BLaER1 treated with 17β-estradiol and CSF1 and Interleukin-3, amounts not matched to agents 10 nM and 100 nM (cell line): ENCODE measurements at regions not wholly inside any gene's neighbourhood (a gene's known extent, or its start where the extent isn't known, plus 50 kb on each side); places are given as distances from the start of the nearest gene placed in this dataset.

Experiments used
- H3K27ac ChIP-seq, 11 experiments: shearing (Covaris generic); formaldehyde crosslinking; 2 replicates each; pipeline ENCODE4 v1.8.1; 2022
- H3K27me3 ChIP-seq, 11 experiments: shearing (Covaris generic); formaldehyde crosslinking; 2 replicates each; pipeline ENCODE4 v1.8.1; 2022
- H3K36me3 ChIP-seq, 11 experiments: shearing (Covaris generic); formaldehyde crosslinking; 2 replicates each; pipeline ENCODE4 v1.8.1; 2022
- H3K4me1 ChIP-seq, 10 experiments: shearing (Covaris generic); formaldehyde crosslinking; 2 replicates each; pipeline ENCODE4 v1.8.1; 2022
- H3K4me2 ChIP-seq, 11 experiments: shearing (Covaris generic); formaldehyde crosslinking; 2 replicates each; pipeline ENCODE4 v1.8.1; 2022
- H3K4me3 ChIP-seq, 10 experiments: shearing (Covaris generic); formaldehyde crosslinking; 2 replicates each; pipeline ENCODE4 v1.8.1; 2022
- H3K9ac ChIP-seq, 11 experiments: shearing (Covaris generic); formaldehyde crosslinking; 2 replicates each; pipeline ENCODE4 v1.8.1; 2022
- H3K9me3 ChIP-seq, 11 experiments: shearing (Covaris generic); formaldehyde crosslinking; replicated peaks in 1 of 11; 2 replicates each; pipeline ENCODE4 v1.8.1; 2022
- H4K20me1 ChIP-seq, 11 experiments: shearing (Covaris generic); formaldehyde crosslinking; 2 replicates each; pipeline ENCODE4 v1.8.1; 2022
- Cebpa-rat ChIP-seq, 11 experiments: shearing (Covaris generic); IDR thresholded peaks; 2 replicates each; pipeline ENCODE4 v1.8.1; 2022

GRCh38 chr13:111938741-111939665, 127.9 kb upstream of the SOX1 start:
- Histone ChIP-seq H3K36me3 (no peaks in the 10 kb centered on the region), H3K9ac (no peak overlapping the region), H3K4me3 (no peak overlapping the region), H3K9me3 (0 out of 22 replicates have a peak, but pooled peaks cover 0 to 4% (median 0%) of the 10 kb centered on the region in 11 experiments), H3K27me3 (no peaks in the 10 kb centered on the region), H3K4me1 (peaks cover 0 to 13% (median 11%) of the 10 kb centered on the region in 10 experiments; a peak in 18 of 20 replicates), H3K4me2 (no peak overlapping the region), H4K20me1 (no peaks in the 10 kb centered on the region), H3K27ac (no peak overlapping the region)
- TF ChIP-seq Cebpa-rat (IDR thresholded peaks at IDR 0.05): no peak

- no peak overlapping the region for H3K9ac ChIP-seq
- no peaks in the 10 kb centered on the region for H3K27me3 ChIP-seq
- peaks cover 0 to 17% (median 12%) of the 10 kb centered on the region in 10 experiments; a peak in 18 of 20 replicates for H3K4me1 ChIP-seq
- H4K20me1 ChIP-seq: no peaks in the 10 kb centered on the region
- H3K27ac ChIP-seq: no peak overlapping the region
- 0 out of 22 replicates have a peak, but pooled peaks cover 0 to 4% (median 0%) of the 10 kb centered on the region in 11 experiments for H3K9me3 ChIP-seq
- no peak overlapping the region for H3K4me2 ChIP-seq
- TF ChIP-seq Cebpa-rat (IDR thresholded peaks at IDR 0.05): no peak
- H3K4me3 ChIP-seq: no peak overlapping the region
- H3K36me3 ChIP-seq: no peaks in the 10 kb centered on the region
Measured at GRCh38 chr13:111939666-111940278, 127.2 kb upstream of the SOX1 start.

DNA sequence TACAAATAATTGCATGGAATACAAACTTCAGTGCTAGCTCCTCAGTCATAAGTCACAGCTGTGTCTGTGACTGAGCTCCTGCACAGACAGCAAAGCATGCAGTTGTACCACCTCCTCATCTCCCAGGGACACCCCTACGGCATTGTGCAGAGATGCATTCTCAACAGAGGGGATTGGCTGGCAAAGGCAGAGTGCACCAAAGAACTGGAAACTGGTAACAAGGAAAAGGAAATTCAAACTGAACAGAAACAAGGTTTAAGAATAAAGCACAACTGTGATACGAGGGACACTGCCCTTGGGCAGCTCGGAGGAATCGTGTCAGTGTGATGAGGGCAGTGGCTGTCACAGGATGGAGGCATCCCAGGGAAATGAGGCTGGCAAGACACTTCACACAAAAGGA, 126.1 kb upstream of the SOX1 start:
- Histone ChIP-seq H3K4me3 (no peak overlapping the region), H3K9ac (no peak overlapping the region), H3K27me3 (no peaks in the 10 kb centered on the region), H3K4me2 (no peak overlapping the region), H3K27ac (no peak overlapping the region), H3K36me3 (no peaks in the 10 kb centered on the region), H4K20me1 (no peaks in the 10 kb centered on the region), H3K9me3 (no peaks in the 10 kb centered on the region), H3K4me1 (peaks cover 0 to 17% (median 12%) of the 10 kb centered on the region in 10 experiments; a peak in 18 of 20 replicates)
- TF ChIP-seq Cebpa-rat (IDR thresholded peaks at IDR 0.05): no peak

GRCh38 chr13:111941845-111942447, 125.0 kb upstream of the SOX1 start:
- Histone ChIP-seq H3K36me3 (no peaks in the 10 kb centered on the region), H3K4me1 (peaks cover 0 to 17% (median 12%) of the 10 kb centered on the region in 10 experiments; a peak in 18 of 20 replicates), H3K27me3 (no peaks in the 10 kb centered on the region), H4K20me1 (no peaks in the 10 kb centered on the region), H3K4me2 (no peak overlapping the region), H3K9me3 (no peaks in the 10 kb centered on the region), H3K27ac (no peak overlapping the region), H3K4me3 (no peak overlapping the region), H3K9ac (no peak overlapping the region)
- TF ChIP-seq Cebpa-rat (IDR thresholded peaks at IDR 0.05): no peak

DNA sequence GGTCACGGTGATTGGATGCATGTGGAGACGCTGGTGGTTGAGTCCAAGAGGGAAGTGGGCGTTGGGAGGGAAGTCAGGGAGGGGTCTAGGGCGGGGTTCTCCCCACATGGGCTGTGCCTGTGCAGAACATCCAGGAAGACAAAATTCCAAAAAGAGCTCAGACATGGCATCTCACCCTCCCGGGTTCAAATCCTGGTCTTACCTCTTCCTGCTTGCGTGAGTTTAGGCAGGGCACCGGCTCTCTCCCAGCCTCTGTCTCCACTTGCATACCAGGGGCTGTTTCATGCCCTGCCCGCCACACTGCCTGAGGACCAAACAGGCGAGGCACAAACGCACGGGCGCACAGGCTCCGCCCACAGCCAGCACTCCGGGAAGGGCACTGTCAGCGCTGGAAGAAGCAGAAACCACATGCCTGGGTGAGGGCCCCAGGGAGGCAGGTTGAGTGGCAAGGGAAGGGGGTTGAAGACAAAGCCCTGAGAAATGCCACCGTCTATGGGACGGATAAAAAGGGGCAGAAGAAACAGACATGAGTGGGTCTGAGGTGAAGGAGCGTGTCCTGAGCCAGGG, 123.6 kb upstream of the SOX1 start:
- no peak overlapping the region for H3K4me3 ChIP-seq
- no peak for TF ChIP-seq Cebpa-rat (IDR thresholded peaks at IDR 0.05)
- H3K4me2 ChIP-seq: peak overlapping the region; percentile 18 to 70 (median 53); a peak in 19 of 22 replicates

DNA sequence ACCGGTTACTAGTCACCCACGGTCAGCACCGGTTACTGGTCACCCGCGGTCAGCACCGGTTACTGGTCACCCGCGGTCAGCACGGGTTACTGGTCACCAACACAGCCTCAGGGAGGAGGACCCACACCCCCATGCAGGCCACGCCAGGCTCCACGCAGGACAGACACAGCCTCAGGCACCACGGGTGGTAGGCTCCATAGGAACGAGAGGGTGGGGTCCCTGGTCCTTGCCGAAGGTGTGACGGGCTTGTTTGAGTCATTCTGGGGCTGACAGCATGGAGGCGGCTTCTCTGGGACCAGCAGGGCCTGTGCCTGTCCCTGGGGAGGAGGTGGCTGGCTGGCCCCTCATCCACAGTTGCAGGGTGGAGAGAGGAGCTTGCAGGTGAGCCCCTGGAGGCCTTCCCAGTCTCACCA, 122.8 kb upstream of the SOX1 start:
- H3K27me3 ChIP-seq: no peaks in the 10 kb centered on the region
- peak overlapping the region in 5 of 11 experiments; percentile 2 to 70 (median 10); a peak in 4 of 22 replicates for H3K4me2 ChIP-seq
- no peak overlapping the region for H3K9ac ChIP-seq
- H4K20me1 ChIP-seq: no peaks in the 10 kb centered on the region
- no peak overlapping the region for H3K27ac ChIP-seq
- no peak for TF ChIP-seq Cebpa-rat (IDR thresholded peaks at IDR 0.05)
- peaks cover 0 to 17% (median 13%) of the 10 kb centered on the region in 10 experiments; a peak in 18 of 20 replicates for H3K4me1 ChIP-seq
- H3K36me3 ChIP-seq: no peaks in the 10 kb centered on the region
- H3K9me3 ChIP-seq: peaks cover 0 to 2% (median under 1%) of the 10 kb centered on the region in 11 experiments; a peak in 7 of 22 replicates
- no peak overlapping the region for H3K4me3 ChIP-seq

More for the DNA sequence above, 123.6 kb upstream of the SOX1 start:
- H3K9me3 ChIP-seq: no peaks in the 10 kb centered on the region
- peaks cover 0 to 17% (median 13%) of the 10 kb centered on the region in 10 experiments; a peak in 18 of 20 replicates for H3K4me1 ChIP-seq
- H3K27ac ChIP-seq: no peak overlapping the region
- H4K20me1 ChIP-seq: no peaks in the 10 kb centered on the region
- H3K9ac ChIP-seq: no peak overlapping the region
- H3K27me3 ChIP-seq: no peaks in the 10 kb centered on the region
- no peaks in the 10 kb centered on the region for H3K36me3 ChIP-seq

DNA sequence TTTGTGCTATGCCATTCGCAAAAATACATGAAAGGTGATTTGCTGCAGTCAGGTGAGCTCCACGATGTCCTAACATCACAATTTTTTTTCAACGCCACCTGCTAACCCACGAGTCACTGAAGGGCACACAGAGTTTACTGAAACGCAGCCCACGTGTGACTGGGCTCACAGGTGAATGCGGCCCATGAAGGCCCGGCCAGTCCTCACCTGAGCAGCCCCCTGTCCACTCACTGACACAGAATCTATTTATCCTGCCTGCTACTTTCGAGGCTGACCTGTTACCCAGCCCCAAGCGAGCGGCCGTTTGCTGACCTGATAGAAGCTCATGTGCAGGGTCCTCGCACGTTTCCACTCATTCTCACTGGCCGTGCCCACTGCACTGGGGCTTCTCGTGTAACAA, 121.9 kb upstream of the SOX1 start:
- Histone ChIP-seq H3K9ac (no peak overlapping the region), H3K4me1 (peaks cover 0 to 17% (median 13%) of the 10 kb centered on the region in 10 experiments; a peak in 18 of 20 replicates), H3K9me3 (peaks cover 5 to 12% (median 10%) of the 10 kb centered on the region in 11 experiments; a peak in 20 of 22 replicates), H3K27ac (no peak overlapping the region), H3K4me2 (no peak overlapping the region), H3K27me3 (no peaks in the 10 kb centered on the region), H3K36me3 (no peaks in the 10 kb centered on the region; a peak in 2 of 22 replicates), H4K20me1 (no peaks in the 10 kb centered on the region), H3K4me3 (no peak overlapping the region)
- TF ChIP-seq Cebpa-rat (IDR thresholded peaks at IDR 0.05): no peak

DNA sequence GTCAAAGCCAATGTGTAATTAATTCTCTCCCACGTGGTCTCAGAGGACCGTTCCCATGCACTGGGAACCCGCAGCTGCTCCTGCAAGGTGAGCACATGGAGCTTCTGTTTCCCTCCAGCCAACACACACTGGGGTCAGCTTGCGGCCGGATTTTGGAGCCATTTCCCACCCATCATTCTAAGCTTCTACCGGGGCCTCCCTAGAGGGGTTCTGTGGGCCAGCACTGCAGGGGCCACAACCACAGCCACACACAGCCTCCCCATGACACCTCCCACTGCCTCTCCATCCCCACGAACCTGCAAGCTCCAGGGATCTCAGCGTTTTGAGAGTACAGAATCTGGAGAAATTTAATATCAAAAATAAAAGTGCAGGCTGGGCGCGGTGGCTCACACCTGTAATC, 120.7 kb upstream of the SOX1 start:
- no peaks in the 10 kb centered on the region for H4K20me1 ChIP-seq
- TF ChIP-seq Cebpa-rat (IDR thresholded peaks at IDR 0.05): no peak
- H3K9me3 ChIP-seq: peaks cover 16 to 23% (median 21%) of the 10 kb centered on the region in 11 experiments; a peak in 21 of 22 replicates

More for the DNA sequence above, 120.7 kb upstream of the SOX1 start:
- no peak overlapping the region for H3K9ac ChIP-seq
- H3K4me1 ChIP-seq: peaks cover 0 to 20% (median 17%) of the 10 kb centered on the region in 10 experiments; a peak in 18 of 20 replicates
- H3K27ac ChIP-seq: no peak overlapping the region
- no peak overlapping the region for H3K4me3 ChIP-seq
- no peak overlapping the region for H3K4me2 ChIP-seq
- no peaks in the 10 kb centered on the region; a peak in 2 of 22 replicates for H3K36me3 ChIP-seq
- H3K27me3 ChIP-seq: no peaks in the 10 kb centered on the region
